ENCODE measurements at regions not wholly inside any gene's neighbourhood (a gene's known extent, or its start where the extent isn't known, plus 50 kb on each side); places are given as distances from the start of the nearest gene placed in this dataset.

DNA sequence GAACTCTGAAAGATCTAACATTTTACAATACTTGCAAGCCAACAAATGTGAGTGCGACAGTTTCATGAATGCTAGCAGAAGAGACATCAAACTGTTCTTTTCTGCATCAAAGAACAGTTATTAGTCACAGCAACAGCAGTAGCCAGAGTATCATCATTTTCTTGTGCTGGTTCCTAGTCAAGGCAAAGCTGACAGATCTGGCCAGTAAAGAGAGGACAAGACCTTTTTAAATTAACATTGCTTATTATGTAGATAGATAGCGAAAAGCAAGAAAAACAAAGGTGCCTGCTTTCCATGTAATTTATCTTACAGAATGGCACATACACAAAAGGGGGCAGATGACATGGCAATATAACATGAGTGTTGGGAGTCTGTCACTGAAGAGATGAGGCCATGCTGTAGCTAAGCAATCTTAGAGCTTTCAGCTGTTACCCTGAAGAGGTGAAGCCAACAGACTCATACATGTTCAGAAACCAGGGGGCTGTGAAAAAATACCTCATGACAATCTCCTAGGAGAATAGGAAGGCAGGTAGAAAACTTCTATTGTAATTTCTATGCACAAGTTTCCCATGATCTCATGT lies 626.6 kb upstream of the TYRP1 start:
- no peak for DNase-seq (ENCODE audit: extremely low read depth, low read depth)
- TF ChIP-seq, protein P1, sequence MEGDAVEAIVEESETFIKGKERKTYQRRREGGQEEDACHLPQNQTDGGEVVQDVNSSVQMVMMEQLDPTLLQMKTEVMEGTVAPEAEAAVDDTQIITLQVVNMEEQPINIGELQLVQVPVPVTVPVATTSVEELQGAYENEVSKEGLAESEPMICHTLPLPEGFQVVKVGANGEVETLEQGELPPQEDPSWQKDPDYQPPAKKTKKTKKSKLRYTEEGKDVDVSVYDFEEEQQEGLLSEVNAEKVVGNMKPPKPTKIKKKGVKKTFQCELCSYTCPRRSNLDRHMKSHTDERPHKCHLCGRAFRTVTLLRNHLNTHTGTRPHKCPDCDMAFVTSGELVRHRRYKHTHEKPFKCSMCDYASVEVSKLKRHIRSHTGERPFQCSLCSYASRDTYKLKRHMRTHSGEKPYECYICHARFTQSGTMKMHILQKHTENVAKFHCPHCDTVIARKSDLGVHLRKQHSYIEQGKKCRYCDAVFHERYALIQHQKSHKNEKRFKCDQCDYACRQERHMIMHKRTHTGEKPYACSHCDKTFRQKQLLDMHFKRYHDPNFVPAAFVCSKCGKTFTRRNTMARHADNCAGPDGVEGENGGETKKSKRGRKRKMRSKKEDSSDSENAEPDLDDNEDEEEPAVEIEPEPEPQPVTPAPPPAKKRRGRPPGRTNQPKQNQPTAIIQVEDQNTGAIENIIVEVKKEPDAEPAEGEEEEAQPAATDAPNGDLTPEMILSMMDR (IDR thresholded peaks at IDR 0.05; ENCODE audit: low read depth, low read length, missing control alignments) = no peak
- no peak overlapping the region for H3K4me3 ChIP-seq (replicated peaks; ENCODE audit: low read depth, low read length)

DNA sequence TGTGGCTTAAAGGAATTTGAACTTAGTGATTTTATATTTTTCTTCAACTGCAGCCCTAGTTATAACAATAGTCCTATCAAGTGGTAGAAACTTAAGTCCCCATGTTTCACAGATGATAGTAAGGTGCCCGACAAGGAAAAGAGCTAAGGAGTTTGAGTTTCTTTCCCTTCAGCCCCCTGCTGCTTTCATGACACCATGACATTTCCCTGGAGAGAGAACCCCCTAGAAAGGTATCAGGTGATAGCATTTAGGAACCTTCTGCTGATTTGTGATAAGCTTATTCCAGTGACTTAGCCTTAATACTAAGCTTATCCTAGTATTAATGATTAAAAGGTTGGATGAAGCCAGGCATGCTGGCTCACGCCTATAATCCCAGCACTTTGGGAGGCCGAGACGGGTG lies 623.8 kb upstream of the TYRP1 start:
- DNase-seq (ENCODE audit: extremely low read depth, low read depth) = no peak
- TF ChIP-seq, protein P1 (IDR thresholded peaks at IDR 0.05; ENCODE audit: low read depth, low read length, missing control alignments) = no peak
- H3K4me3 ChIP-seq (replicated peaks; ENCODE audit: low read depth, low read length) = no peak overlapping the region

DNA sequence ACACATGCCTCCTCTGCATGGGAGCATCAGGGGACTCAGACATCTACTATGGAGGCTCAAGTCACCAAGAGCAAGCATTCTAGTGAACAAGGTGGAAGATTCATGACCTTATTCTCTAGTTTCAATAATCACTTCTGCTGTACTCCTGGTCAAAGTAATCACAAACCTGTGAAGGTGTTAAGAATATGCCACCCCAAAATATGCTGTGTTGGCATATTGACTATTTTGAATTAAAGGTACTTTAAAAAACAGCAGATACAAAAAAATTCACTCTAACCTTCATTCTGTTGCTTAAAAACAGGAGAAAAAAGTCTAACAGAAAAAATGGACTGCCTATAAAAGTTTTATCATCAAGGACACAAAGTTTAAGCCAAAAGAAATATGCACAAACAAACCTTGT lies 607.8 kb upstream of the TYRP1 start:
- TF ChIP-seq, protein P1 (IDR thresholded peaks at IDR 0.05; ENCODE audit: low read depth, low read length, missing control alignments) = no peak
- H3K4me3 ChIP-seq (replicated peaks; ENCODE audit: low read depth, low read length) = no peak overlapping the region
- no peak for DNase-seq (ENCODE audit: extremely low read depth, low read depth)

DNA sequence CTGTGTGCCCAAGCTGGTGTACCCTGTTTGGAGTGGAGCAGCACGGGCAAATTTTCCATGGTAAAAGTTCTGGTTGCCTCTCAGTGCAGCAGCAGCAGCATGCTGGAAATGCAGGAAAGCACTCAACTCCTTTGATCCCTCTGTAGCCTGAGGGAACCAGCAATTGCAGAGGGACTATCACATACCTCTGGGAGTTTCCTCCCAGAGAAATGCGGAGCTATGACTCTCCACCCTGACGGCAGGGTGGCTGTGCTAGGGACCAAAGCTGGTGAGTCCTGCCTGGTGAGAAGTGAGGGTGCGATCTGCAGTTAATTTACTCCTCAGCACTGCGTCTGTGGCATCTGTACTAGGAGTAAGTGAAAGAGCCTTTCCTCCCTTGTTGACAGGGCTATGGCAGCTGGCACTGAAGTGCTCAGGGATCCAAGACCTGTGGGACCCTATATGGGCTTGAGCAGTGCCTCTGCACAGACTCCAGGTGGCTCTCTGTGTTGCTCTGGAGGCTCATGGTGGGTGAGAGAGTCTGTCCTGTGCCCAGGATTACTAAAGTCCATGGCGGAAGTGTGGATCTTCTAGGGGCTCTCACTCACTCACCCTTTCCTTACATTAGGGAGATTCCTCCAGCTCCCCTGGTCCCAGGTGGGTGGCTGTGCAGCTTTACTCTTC lies 601.2 kb upstream of the TYRP1 start:
- TF ChIP-seq, protein P1 (IDR thresholded peaks at IDR 0.05; ENCODE audit: low read depth, low read length, missing control alignments) = no peak
- no peak for DNase-seq (ENCODE audit: extremely low read depth, low read depth)
- no peak overlapping the region for H3K4me3 ChIP-seq (replicated peaks; ENCODE audit: low read depth, low read length)

DNA sequence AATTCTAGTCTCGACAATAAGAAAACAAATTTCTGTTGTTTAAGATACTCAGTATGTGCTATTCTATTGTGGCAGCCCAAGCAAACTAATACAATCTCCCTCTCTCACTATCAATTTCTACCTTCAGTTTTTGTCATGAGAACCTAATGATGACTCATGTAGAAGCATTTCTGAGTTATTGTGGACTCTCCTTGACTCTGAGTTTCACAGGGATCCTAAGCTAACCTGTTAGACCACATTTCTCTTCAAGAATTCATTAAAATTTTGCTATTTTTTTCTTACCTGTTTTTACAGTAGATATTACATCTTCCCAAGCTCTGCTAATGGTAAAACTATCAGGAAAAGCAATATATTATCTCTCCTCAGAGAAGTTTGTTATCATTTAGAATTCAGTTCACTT lies 599.1 kb upstream of the TYRP1 start:
- TF ChIP-seq, protein P1 (IDR thresholded peaks at IDR 0.05; ENCODE audit: low read depth, low read length, missing control alignments) = no peak
- no peak overlapping the region for H3K4me3 ChIP-seq (replicated peaks; ENCODE audit: low read depth, low read length)
- DNase-seq (ENCODE audit: extremely low read depth, low read depth) = no peak

DNA sequence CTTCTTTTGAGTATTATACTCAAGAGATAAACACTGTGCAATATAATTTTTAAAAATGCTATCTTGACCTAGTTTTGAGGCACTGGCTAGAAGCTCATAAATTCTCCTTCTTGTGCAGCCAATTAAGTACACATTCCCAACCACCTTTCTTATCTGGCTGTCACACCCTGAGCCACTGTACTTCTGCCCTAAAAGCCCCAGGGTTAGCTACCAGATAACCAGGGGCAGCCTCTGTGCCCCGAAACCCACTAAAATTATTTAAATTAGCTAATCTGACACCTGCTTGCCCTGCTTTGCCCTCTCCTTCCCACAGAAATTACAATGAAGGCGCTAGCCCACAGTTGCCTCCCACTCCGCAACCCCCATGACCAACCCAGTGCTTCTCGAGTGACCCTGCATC lies 597.3 kb upstream of the TYRP1 start:
- DNase-seq (ENCODE audit: extremely low read depth, low read depth) = no peak
- TF ChIP-seq, protein P1 (IDR thresholded peaks at IDR 0.05; ENCODE audit: low read depth, low read length, missing control alignments) = no peak
- no peak overlapping the region for H3K4me3 ChIP-seq (replicated peaks; ENCODE audit: low read depth, low read length)

All from HFF-Myc (cell line).